Ishikawa (cell line): ENCODE measurements at regions not wholly inside any gene's neighbourhood (a gene's known extent, or its start where the extent isn't known, plus 50 kb on each side); places are given as distances from the start of the nearest gene placed in this dataset.

Source experiments
- CEBPB ChIP-seq: IDR thresholded peaks from 2 replicates; pipeline ENCODE4 v1.6.1; 2012
- CREB1 ChIP-seq: IDR thresholded peaks from 2 replicates; pipeline ENCODE4 v1.6.1; 2012; ENCODE audit warnings: low read depth
- EGR1 ChIP-seq: IDR thresholded peaks from 2 replicates; pipeline ENCODE4 v1.6.1; 2012
- EP300 ChIP-seq: IDR thresholded peaks from 2 replicates; pipeline ENCODE4 v1.6.1; 2012; ENCODE audit warnings: borderline replicate concordance
- FOXM1 ChIP-seq: IDR thresholded peaks from 2 replicates; pipeline ENCODE4 v1.6.1; 2012; ENCODE audit warnings: low read depth, borderline replicate concordance
- NFIC ChIP-seq: IDR thresholded peaks from 2 replicates; pipeline ENCODE4 v1.6.1; 2012
- RAD21 ChIP-seq: IDR thresholded peaks from 2 replicates; pipeline ENCODE4 v1.6.1; 2012; ENCODE audit warnings: low read depth
- TAF1 ChIP-seq: IDR thresholded peaks from 2 replicates; pipeline ENCODE4 v1.6.1; 2012; ENCODE audit warnings: low read depth, mild to moderate bottlenecking
- TCF12 ChIP-seq: IDR thresholded peaks from 2 replicates; pipeline ENCODE4 v1.6.1; 2012; ENCODE audit warnings: low read depth
- TEAD4 ChIP-seq: IDR thresholded peaks from 2 replicates; pipeline ENCODE4 v1.6.1; 2012
- YY1 ChIP-seq: IDR thresholded peaks from 2 replicates; pipeline ENCODE4 v1.6.1; 2012; ENCODE audit warnings: low read depth
- ZBTB7A ChIP-seq: IDR thresholded peaks from 2 replicates; pipeline ENCODE4 v1.6.1; 2012; ENCODE audit warnings: low read depth
- TF ChIP-seq, protein P1 (sequence below): IDR thresholded peaks from 2 replicates; pipeline ENCODE4 v1.6.1; 2012; ENCODE audit warnings: low read depth, mild to moderate bottlenecking
- TF ChIP-seq, protein P2 (sequence below): IDR thresholded peaks from 2 replicates; pipeline ENCODE4 v1.6.1; 2012
- TF ChIP-seq, protein P3 (sequence below): IDR thresholded peaks from 2 replicates; pipeline ENCODE4 v1.6.1; 2012

DNA sequence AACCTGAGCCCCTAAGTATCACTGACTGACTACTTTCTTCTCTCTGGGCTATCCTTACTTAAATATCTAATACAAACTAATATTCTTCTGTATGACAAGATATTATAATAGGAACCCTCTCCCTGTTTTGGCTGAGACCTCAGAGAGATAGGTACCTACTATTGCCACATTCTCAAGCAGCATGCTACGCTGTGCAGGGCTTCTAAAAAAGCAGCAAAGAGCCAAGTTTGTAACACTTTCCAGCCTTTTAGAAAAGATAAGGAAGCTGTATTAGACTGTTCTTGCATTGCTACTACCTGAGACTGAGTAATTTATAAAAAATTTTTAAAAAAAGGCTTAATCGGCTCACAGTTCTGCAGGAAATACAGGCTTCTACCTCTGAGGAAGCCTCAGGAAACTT, 126.8 kb upstream of the ABI3BP start:
- TF ChIP-seq TAF1 = no peak
- TF ChIP-seq TEAD4 = no peak
- TF ChIP-seq, protein P1, sequence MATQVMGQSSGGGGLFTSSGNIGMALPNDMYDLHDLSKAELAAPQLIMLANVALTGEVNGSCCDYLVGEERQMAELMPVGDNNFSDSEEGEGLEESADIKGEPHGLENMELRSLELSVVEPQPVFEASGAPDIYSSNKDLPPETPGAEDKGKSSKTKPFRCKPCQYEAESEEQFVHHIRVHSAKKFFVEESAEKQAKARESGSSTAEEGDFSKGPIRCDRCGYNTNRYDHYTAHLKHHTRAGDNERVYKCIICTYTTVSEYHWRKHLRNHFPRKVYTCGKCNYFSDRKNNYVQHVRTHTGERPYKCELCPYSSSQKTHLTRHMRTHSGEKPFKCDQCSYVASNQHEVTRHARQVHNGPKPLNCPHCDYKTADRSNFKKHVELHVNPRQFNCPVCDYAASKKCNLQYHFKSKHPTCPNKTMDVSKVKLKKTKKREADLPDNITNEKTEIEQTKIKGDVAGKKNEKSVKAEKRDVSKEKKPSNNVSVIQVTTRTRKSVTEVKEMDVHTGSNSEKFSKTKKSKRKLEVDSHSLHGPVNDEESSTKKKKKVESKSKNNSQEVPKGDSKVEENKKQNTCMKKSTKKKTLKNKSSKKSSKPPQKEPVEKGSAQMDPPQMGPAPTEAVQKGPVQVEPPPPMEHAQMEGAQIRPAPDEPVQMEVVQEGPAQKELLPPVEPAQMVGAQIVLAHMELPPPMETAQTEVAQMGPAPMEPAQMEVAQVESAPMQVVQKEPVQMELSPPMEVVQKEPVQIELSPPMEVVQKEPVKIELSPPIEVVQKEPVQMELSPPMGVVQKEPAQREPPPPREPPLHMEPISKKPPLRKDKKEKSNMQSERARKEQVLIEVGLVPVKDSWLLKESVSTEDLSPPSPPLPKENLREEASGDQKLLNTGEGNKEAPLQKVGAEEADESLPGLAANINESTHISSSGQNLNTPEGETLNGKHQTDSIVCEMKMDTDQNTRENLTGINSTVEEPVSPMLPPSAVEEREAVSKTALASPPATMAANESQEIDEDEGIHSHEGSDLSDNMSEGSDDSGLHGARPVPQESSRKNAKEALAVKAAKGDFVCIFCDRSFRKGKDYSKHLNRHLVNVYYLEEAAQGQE = no peak
- TF ChIP-seq TCF12 = no peak
- no peak for TF ChIP-seq YY1
- TF ChIP-seq RAD21 = no peak
- no peak for TF ChIP-seq CREB1
- TF ChIP-seq, protein P2, sequence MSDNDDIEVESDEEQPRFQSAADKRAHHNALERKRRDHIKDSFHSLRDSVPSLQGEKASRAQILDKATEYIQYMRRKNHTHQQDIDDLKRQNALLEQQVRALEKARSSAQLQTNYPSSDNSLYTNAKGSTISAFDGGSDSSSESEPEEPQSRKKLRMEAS = no peak
- TF ChIP-seq, protein P3, sequence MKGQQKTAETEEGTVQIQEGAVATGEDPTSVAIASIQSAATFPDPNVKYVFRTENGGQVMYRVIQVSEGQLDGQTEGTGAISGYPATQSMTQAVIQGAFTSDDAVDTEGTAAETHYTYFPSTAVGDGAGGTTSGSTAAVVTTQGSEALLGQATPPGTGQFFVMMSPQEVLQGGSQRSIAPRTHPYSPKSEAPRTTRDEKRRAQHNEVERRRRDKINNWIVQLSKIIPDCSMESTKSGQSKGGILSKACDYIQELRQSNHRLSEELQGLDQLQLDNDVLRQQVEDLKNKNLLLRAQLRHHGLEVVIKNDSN = no peak
- TF ChIP-seq EGR1 = no peak
- no peak for TF ChIP-seq ZBTB7A
- no peak for TF ChIP-seq EP300
- no peak for TF ChIP-seq NFIC
- no peak for TF ChIP-seq FOXM1
- TF ChIP-seq CEBPB = no peak

DNA sequence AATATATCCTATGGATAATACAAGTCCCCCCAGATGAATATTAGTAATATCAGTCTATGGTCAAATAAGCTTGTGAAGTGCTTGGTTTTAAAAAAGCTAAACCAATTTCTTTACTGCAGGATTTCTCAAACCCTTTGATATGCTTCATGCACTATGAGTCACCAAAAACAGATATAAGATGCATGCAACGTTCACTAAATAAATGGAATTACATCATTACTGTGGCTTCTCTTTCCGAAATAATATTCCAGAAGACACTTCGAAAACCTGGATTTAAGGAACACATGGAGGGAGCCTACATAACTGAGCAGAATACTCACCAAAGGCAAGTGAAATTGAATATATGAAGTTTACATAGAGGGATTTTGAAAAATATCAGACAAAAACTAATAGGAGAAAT, 126.3 kb upstream of the ABI3BP start:
- TF ChIP-seq NFIC (no peak), TAF1 (no peak), FOXM1 (no peak), EGR1 (no peak), TEAD4 (no peak), CEBPB (no peak), ZBTB7A (no peak)
- TF ChIP-seq, protein P1 = no peak

DNA sequence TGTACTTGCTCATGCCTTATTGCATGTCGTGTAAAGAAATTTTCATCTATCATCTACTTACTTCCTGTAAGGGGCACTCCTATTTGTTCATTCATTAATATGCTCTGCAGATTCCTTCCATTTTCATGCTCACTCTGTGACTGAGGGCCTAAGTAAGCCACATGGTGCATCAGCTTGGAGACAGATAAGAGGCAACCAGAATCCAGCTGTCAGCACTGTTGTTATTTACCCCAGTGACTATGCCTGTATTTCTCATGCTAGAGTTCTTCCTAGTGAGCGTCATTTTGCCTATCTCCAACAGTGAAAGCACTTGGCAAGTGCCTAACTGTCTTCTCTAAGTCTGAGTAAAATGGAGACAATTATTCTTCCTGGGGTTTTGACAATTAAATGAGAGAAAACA, 124.8 kb upstream of the ABI3BP start:
- no peak for TF ChIP-seq RAD21
- TF ChIP-seq, protein P2 = no peak
- no peak for TF ChIP-seq ZBTB7A
- no peak for TF ChIP-seq CEBPB
- TF ChIP-seq, protein P3 = no peak
- TF ChIP-seq, protein P1 = no peak
- TF ChIP-seq EP300 = no peak

DNA sequence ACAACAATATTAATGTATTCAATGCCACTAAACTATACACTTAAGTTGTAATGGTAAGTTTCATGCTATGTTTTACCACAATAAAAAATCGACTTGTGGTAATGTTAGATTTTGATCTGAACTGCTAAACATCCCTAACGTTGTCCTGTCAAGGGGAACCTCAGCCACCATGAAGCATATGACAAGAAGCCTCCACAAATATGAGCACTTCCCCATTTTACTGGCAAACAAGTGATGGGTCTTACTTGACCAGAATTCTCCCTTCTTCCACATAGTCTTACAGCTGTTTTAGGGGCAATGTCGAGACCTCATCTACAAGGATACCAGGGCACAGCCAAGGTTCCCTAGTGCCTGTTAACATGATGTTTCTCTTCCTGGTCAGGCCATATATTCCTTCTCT, 124.2 kb upstream of the ABI3BP start:
- TF ChIP-seq EP300 (no peak), NFIC (no peak)

DNA sequence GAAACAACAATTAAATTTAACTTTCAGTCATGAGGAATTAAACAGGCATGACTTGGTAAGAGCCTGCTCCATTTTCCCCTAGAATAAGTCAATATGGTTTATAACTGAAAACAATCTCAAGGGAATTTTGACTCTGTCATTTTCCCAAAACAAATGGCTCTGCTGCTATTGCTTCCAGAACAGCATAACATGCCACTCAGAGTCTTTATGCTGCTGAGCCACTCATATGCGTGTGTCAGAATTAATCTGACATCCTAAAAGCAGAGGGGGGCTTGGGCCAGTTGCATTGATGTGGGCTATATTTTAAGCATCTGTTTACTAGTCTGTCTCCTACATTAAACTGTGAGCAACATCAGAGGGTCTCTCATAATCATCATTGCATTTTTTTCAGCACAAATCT, 111.1 kb upstream of the ABI3BP start:
- TF ChIP-seq, protein P2 = no peak
- no peak for TF ChIP-seq NFIC
- no peak for TF ChIP-seq YY1
- no peak for TF ChIP-seq RAD21
- TF ChIP-seq EP300 = no peak
- TF ChIP-seq, protein P1 = no peak
